IPS-15b (cell line): ENCODE measurements at regions not wholly inside any gene's neighbourhood (a gene's known extent, or its start where the extent isn't known, plus 50 kb on each side); places are given as distances from the start of the nearest gene placed in this dataset.

Source experiments
- H3K27me3 ChIP-seq: one replicate; pipeline ENCODE4 v1.6.1; 2013; ENCODE audit warnings: low read length; ENCODE audit not compliant: control insufficient read depth, insufficient read depth
- H3K36me3 ChIP-seq: one replicate; pipeline ENCODE4 v1.6.1; 2013; ENCODE audit warnings: low read length; ENCODE audit not compliant: control insufficient read depth, insufficient read depth
- H3K4me1 ChIP-seq: one replicate; pipeline ENCODE4 v1.6.1; 2013; ENCODE audit warnings: mild to moderate bottlenecking, low read length; ENCODE audit not compliant: control insufficient read depth, insufficient read depth
- H3K4me3 ChIP-seq: one replicate; pipeline ENCODE4 v1.5.1; 2013; ENCODE audit warnings: low read depth, low read length
- H3K9ac ChIP-seq: one replicate; pipeline ENCODE4 v1.6.1; 2013; ENCODE audit warnings: low read depth, mild to moderate bottlenecking, low read length
- H3K9me3 ChIP-seq: one replicate; pipeline ENCODE4 v1.6.1; 2013; ENCODE audit warnings: mild to moderate bottlenecking, low read length; ENCODE audit not compliant: control insufficient read depth, insufficient read depth

DNA sequence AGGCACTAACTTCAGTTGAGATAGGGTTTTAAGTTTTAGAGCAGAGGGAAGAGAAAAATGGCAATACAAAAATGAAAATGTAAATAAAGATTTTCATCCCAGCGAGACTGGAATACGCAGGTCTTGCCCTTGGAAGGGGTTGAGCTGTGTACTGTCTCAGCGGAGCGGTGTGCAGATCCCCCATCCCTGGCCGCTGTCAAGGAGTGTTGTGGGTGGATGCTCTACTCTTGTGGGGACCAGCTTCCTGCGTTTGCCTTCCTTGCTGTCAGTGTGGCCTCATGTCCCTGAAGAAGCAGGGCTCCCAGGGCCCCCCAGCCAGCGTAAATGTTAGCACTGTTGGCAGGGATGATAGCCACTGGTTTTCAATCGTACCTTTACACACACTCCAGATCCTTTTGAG lies 249.7 kb upstream of the PITRM1 start:
- H3K27me3 ChIP-seq = no peaks in the 10 kb centered on the region
- H3K4me1 ChIP-seq = no peaks in the 10 kb centered on the region
- no peak overlapping the region for H3K4me3 ChIP-seq
- H3K9me3 ChIP-seq = no peaks in the 10 kb centered on the region
- no peak overlapping the region for H3K9ac ChIP-seq
- no peaks in the 10 kb centered on the region for H3K36me3 ChIP-seq

DNA sequence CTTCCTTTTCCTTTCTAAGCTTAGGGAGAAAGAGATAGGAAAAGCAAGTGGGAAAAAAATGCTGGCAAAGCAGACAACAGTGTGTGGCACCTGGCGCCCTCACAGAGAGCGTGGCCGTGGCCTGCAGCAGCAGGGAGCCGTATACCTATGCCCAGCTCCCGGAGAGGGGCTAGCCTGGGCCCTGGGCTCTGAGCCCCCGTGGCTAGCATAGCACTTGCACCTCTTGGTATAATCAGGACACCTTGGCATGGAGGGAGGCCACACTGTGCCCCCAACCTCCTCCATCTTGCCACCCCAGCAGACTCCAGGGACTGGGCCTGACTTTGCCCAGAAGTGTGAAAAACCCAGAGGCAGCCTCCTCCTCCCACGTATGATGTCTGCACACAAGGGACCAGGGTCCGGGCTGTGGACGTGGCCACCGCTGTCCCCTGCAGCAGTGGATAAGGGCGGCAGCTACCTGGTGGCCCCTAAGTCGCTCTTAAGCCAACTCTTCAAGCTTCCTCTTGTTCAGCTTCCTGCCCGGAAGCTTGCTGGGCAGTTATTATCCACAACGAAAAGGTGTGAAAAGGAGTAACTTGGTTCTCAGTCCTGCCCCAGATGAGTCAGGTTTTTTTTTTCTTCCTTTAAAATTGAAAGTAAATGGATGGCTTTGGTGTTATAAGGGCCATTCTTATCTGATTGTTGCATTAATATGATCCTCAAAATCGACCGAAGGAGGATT lies 249.1 kb upstream of the PITRM1 start:
- Histone ChIP-seq H3K4me3 (no peak overlapping the region), H3K9ac (no peak overlapping the region), H3K4me1 (no peaks in the 10 kb centered on the region), H3K9me3 (no peaks in the 10 kb centered on the region), H3K36me3 (no peaks in the 10 kb centered on the region), H3K27me3 (no peaks in the 10 kb centered on the region)

DNA sequence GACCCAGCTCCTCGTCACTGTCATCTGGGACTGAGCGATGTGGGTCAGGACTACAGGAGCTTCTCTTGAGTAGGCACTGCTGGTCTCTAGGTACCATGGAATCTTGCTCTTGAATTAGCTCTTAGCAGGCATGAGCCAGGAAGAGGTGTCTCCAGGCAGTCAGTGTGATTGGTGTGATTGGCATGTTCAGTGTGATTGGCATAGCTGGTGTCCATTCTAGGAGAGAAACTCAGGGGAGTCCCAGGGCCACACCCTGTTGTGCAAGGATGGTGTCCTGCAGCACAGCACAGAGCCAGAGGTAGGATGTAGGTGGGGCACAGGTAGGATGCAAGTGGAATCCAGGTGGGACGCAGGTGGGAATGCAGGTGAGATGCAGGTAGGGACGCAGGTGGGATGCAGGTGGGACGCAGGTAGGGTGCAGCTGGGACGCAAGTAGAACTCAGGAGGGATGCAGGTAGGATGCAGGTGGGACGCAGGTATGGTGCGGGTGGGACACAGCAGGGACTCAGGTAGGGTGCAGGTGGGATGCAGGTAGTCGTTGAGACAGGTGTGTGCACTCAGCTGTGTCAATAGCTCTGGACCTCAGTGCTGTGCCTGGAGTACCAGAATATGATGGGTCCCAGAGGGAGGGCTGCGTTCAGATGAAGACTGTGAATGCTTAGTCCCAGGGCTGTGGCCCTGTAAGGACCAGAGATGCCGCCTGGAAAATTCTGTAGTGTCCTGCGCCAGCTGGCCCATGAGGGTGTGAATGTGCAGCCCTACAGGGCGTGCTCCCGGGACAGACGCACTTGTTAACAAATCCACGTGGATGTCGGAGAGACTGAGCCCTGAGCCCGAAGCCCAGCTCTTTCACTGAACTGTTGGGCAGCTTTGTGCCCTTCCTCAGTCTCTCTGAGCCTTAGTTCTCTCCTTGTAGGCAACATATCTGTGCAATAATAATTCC lies 248.2 kb upstream of the PITRM1 start:
- Histone ChIP-seq H3K27me3 (no peaks in the 10 kb centered on the region), H3K36me3 (no peaks in the 10 kb centered on the region), H3K4me3 (no peak overlapping the region), H3K9me3 (no peaks in the 10 kb centered on the region), H3K9ac (no peak overlapping the region), H3K4me1 (no peaks in the 10 kb centered on the region)

DNA sequence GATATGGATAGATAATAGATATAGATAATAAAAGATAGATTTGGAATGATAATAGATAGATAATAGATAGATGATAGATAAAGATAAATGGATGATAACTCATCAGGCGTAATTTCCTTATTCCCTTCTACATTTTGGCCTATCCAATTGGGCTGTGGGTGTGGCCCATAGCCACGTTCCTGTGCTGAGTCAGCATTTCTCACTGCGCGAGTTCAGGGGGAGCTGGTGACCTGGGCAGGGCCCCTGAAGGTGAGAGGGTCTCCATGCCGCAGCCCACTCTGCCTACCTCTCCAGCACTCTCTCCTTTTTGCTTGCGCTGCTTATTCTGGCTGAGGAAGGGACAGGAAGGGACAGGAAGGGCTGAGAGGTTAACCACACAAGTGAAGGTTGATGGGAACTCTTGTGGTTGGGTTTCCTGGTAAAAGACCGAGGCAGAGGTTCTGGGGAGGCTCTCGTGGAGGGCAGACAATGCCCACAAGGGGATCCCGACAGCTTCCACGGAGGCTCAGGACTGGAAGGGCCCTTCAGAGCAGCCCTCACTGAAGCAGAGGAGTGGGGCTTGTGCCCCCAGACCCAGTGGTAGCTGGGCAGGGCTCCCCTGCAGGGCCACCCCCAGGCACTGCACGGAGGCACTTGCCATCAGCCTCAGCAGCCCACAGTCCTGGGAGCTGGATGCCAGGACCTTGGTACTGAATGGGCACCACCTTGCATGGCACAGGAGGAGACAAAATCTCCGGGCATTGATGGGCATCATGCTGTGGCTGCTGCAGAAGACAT lies 247.3 kb upstream of the PITRM1 start:
- H3K4me1 ChIP-seq = no peaks in the 10 kb centered on the region
- no peak overlapping the region for H3K9ac ChIP-seq
- no peaks in the 10 kb centered on the region for H3K9me3 ChIP-seq
- no peaks in the 10 kb centered on the region for H3K27me3 ChIP-seq
- no peak overlapping the region for H3K4me3 ChIP-seq
- H3K36me3 ChIP-seq = no peaks in the 10 kb centered on the region

- Histone ChIP-seq H3K9ac (no peak overlapping the region), H3K27me3 (no peaks in the 10 kb centered on the region), H3K4me1 (no peaks in the 10 kb centered on the region), H3K9me3 (no peaks in the 10 kb centered on the region), H3K36me3 (no peaks in the 10 kb centered on the region), H3K4me3 (no peak overlapping the region)
These were observed 246.3 kb upstream of the PITRM1 start for GRCh38 chr10:3418926-3419325.

DNA sequence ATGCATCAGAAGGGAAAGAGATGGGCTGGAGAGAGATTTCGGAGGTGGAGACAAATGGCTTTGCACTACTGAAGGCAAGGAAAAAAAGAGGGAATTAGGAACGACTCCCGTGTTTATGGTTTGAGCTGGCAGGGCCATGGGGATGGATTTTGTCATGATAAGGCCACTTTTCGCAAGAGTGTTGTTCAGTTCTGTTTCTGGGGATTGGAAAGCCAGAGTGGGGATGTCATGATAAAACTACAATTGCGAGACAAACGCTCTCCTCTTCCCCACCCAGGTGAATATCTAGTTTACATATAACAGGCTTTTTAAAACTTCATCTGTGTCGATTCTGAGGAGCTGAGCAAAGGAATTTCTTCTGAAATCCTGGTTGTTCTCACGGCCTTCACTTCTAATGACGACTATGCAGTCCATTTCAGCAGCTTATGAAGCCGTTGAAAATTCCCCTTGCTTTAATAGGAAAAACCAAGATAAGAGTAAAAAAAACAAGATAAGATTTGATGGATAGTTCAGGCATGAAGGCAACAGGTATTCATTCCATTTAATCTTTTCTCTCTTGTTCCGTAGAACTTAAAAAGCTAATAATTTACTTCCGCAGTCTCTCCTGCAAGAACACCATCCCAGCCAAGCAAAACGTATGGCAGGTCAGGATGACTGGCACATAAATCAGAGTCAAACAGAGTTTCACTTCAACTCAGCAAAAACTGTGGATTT lies 245.6 kb upstream of the PITRM1 start:
- Histone ChIP-seq H3K4me3 (no peak overlapping the region), H3K36me3 (no peaks in the 10 kb centered on the region), H3K9me3 (no peaks in the 10 kb centered on the region), H3K27me3 (no peaks in the 10 kb centered on the region), H3K4me1 (no peaks in the 10 kb centered on the region), H3K9ac (no peak overlapping the region)

GRCh38 chr10:3417096-3417495 lies 244.5 kb upstream of the PITRM1 start:
- Histone ChIP-seq H3K27me3 (no peaks in the 10 kb centered on the region), H3K9ac (no peak overlapping the region), H3K36me3 (no peaks in the 10 kb centered on the region), H3K4me1 (no peaks in the 10 kb centered on the region), H3K9me3 (no peaks in the 10 kb centered on the region), H3K4me3 (no peak overlapping the region)

DNA sequence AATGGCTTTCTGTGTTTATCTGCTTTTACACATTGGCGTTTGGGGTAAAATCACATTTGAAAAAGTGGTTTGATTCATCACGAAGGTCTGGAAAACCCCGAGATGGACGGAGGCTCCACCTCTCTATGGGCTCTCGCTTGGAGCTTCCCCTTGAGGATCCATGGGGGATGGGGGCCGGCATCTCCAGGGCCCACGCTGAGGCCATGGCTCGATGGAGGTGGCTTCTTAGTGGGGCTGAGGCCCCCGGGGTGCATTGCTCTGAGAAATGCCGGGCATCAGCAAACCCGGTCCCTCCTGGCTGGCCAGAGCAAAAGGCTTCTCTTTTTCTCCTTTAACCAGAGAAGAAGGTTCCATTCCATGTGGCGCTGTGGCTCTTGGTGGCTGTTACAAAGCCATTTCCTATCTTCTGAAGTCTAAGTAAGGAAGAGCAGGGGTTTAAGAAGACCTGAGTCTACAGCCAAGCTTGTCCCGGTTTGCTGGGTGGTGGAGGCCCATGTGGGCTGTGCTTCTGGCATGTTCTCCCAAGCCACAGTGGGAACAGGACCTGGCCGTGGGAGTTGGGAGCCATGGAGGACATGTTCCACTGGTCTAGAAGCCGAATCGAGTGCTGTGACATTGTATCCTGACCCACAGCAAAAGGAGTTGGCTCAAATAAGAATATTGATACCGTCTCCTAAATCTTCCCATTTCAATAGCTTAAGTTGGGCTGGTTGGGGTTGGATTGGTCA lies 243.5 kb upstream of the PITRM1 start:
- H3K9me3 ChIP-seq = no peaks in the 10 kb centered on the region
- H3K9ac ChIP-seq = no peak overlapping the region
- no peaks in the 10 kb centered on the region for H3K27me3 ChIP-seq
- no peaks in the 10 kb centered on the region for H3K36me3 ChIP-seq
- no peak overlapping the region for H3K4me3 ChIP-seq
- no peaks in the 10 kb centered on the region for H3K4me1 ChIP-seq

DNA sequence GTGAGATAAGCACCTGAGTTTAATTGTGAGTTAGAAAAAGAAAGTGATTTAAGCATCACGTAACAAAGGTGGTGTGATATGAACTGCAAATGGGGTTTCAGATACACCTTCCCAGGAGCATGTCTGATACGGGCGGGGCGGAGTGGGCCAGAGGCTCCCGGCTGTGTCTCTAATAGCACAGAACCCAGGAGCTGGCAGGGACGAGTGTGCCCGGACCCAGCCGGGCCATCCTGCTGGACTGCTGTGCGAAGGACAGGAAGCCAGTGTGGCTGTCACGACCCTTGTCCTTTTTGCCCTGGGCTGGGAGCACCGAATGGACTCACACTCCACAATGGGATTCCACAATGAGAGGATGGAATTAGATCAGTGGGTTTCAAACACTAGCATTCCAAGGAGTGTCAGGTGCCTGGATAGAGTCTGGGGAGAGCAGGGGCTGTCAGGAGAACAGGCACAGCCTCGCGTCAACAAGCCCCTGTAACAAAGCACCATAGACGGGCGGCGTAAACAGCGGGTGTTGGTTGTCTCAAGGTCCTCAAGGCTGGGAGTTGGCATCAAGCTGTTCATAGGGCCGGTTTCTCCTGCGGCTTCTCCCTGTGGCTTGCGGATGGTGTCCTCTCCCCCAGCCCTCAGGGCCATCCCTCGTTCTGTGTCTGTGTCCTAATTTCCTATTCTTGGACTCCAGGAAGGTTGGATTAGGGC lies 242.6 kb upstream of the PITRM1 start:
- H3K4me3 ChIP-seq = no peak overlapping the region
- no peaks in the 10 kb centered on the region for H3K9me3 ChIP-seq
- no peaks in the 10 kb centered on the region for H3K4me1 ChIP-seq

GRCh38 chr10:3414667-3415023 lies 242.1 kb upstream of the PITRM1 start:
- H3K9me3 ChIP-seq = no peaks in the 10 kb centered on the region
- H3K4me1 ChIP-seq = no peaks in the 10 kb centered on the region

More for the DNA sequence above, 242.6 kb upstream of the PITRM1 start:
- Histone ChIP-seq H3K9ac (no peak overlapping the region), H3K36me3 (no peaks in the 10 kb centered on the region), H3K27me3 (no peaks in the 10 kb centered on the region)

More at GRCh38 chr10:3414667-3415023, 242.1 kb upstream of the PITRM1 start:
- Histone ChIP-seq H3K36me3 (no peaks in the 10 kb centered on the region), H3K27me3 (no peaks in the 10 kb centered on the region), H3K4me3 (no peak overlapping the region), H3K9ac (no peak overlapping the region)
